GM19328 (cell line): ENCODE measurements at regions not wholly inside any gene's neighbourhood (a gene's known extent, or its start where the extent isn't known, plus 50 kb on each side); places are given as distances from the start of the nearest gene placed in this dataset.

Experiments
- ATAC-seq: cut with Tn5 transposase; IDR thresholded peaks from one replicate; pipeline ENCODE4 v1.9.1; 2021; ENCODE audit warnings: mild to moderate bottlenecking, moderate library complexity; ENCODE audit not compliant: unreplicated experiment

DNA sequence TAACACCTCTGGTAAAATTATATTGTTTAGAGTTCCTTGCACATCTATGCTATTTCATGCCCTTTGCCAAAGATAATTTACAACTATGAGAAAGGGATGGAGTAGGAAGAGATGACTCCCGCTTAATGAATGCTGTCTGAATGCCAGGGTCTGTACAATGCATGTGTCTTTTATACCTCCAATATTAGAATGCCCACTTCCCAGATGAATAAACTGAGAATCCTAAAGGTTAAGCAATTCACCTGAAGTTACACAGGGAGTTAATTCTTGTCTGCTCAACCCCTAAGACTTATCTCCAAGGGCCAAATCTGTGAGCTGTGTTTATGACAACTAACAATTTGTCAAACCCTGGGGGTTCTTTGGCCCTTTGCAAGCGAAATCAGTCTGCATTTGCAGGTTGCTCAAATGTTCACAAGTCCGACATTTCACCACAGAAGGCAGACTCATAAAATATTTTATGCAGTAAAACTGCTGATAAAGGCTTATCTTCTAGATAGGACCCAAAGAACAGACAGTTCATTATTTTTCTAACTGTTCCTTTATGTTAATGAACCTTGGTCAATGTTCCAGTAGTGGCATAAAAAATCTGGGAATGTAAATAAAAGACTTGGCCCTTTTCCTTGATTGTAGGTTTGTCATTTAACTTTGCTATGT lies 50.2 kb upstream of the ATP1A1 start:
- no peak for ATAC-seq
